GM18499 (cell line): ENCODE measurements at regions not wholly inside any gene's neighbourhood (a gene's known extent, or its start where the extent isn't known, plus 50 kb on each side); places are given as distances from the start of the nearest gene placed in this dataset.
"Not testable (repeated sequence)": the region's sequence is repeated elsewhere in the genome, so short reads cannot be mapped to it uniquely, and the experiment has no call there.

ENCODE experiments used
- ATAC-seq: cut with Tn5 transposase; IDR thresholded peaks from one replicate; pipeline ENCODE4 v1.9.1; 2021; ENCODE audit warnings: moderate number of reproducible peaks; ENCODE audit not compliant: insufficient read depth, unreplicated experiment

DNA sequence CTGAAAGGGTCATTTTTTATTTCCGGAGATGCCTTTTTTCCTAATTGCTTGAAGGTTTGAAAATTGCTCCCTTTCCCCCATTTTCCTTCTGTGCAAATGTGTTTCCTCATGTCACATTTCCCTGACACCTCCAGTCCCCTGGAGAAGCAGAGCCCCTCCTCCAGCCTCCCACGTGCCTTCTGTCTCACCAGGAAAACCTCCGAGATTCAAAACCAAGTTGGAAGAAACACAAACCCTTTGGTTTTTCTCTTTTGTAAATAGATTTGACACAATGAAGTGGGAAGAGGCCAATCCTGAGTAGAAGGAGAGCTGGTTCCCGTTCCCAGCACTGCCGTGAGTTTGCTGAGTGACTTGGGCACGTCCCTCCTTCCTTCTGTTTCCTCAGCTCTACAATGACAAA lies 125.4 kb upstream of the MYCN start:
- ATAC-seq = no peak

DNA sequence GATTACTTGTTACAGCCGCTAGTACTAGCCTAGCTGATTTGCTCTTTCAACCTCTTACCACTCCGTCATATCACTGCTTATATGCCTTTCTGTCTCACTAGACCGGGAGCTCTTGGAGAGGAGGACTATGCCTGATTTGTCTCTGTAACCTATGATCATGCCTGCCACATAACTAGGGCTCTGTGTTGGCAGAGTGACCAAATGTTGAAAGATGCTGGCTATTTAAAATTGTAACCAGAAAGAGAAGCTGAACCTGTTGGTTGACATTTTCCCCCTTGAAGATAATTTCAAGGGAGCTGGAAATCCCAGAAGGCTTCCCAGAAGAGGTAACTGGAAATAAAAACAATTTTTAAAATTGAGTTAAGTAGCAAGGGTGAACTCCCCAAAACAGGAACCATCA lies 124.1 kb upstream of the MYCN start:
- ATAC-seq = no peak

DNA sequence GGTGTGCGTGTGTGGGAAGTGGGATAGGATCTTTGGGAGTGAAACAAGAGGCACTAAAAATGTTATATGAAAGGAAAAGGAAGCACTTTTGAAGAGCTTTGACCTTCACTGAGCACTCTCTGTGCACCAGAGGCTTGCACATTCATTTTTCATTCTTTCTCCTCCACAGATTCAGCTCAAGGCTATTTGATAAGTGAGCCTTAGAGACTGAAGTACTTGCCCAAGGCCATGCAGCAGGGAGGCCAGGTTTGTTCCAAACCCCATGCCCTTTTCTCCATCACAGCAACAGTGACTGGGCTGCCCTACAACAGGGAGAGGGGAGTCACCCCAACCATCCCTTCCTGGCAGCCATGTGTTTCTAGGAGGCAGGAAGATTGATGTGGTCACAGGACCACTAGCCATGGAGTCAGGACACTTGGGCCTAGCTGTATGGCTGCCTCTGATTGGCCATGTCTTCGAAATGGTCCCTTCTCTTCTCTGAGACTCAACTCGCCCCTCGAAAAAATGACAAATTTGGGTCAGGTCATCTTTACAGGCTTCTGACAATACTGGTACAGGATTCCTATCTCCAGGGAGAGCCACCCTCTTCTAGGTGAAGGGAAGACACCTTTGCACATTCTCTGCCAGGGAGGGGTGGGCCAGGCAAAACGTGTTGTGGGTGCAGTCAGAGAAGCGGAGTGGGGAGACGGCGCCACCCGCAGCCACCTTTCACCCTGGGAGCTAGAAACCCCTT lies 123.5 kb upstream of the MYCN start:
- no peak for ATAC-seq

- ATAC-seq = no peak
Measured at GRCh38 chr2:15817748-15818147, 122.6 kb upstream of the MYCN start.

DNA sequence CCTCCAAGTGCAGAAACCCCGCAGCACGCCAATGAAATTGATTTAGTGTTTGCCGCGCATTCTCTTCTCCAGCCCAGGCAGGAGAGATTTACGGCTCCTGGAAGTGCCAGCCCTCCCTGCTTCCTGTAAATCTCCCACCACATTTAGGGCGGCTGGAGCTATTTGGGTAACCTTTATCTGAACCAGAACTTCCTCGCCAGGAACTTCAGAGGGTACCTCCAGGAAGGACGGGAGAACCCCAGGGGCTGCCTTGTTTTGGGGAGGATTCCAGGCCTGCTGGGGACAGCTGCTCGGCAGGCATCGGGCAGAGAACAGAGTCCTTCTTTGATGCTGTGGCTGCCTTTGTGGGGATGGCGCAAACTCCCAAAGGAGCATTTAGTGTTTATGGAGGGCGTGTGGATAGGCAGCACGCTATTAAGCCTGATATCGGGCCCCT lies 122.0 kb upstream of the MYCN start:
- no peak for ATAC-seq

DNA sequence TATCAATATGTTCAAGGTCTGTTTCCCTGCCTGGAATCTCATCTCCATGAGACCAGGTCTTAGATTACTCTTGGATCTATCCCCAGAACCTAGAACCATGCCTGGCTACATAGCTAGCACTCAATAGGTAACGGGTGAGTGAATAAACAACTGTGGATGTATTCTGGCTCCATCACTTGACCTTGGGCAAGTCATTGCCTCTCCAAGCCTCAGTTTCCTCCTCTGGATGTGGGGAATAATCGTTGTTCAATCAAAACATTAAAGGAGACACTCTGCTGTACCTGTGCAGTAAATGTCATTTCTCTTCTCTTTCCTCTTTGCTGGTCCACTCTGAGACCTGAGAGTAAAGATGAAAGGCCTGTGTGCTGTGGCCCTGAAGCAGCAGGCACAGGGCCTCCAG lies 121.5 kb upstream of the MYCN start:
- ATAC-seq = no peak

- no peak for ATAC-seq
Measured at GRCh38 chr2:15819562-15820256, 120.6 kb upstream of the MYCN start.

- ATAC-seq = no peak
Measured at GRCh38 chr2:15820257-15820566, 120.1 kb upstream of the MYCN start.

DNA sequence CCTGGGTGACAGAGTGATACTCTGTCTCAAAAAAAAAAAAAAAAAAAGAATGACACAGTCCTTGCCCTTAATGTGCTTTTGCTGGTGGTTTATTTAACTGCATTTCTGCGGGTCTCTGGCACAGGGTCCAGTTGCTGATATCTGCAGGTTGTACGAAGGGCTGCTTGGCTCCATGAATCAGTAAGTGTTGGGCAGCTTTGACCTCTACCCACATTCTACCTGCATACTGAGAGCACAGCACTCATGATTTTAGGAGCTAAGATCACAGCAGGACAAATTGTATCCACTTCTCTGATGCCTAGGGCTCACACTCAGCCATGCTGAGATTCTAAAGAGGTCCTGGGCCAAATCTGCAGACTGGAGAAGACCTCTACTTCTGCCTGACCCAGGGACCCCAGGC lies 119.4 kb upstream of the MYCN start:
- no peak for ATAC-seq

DNA sequence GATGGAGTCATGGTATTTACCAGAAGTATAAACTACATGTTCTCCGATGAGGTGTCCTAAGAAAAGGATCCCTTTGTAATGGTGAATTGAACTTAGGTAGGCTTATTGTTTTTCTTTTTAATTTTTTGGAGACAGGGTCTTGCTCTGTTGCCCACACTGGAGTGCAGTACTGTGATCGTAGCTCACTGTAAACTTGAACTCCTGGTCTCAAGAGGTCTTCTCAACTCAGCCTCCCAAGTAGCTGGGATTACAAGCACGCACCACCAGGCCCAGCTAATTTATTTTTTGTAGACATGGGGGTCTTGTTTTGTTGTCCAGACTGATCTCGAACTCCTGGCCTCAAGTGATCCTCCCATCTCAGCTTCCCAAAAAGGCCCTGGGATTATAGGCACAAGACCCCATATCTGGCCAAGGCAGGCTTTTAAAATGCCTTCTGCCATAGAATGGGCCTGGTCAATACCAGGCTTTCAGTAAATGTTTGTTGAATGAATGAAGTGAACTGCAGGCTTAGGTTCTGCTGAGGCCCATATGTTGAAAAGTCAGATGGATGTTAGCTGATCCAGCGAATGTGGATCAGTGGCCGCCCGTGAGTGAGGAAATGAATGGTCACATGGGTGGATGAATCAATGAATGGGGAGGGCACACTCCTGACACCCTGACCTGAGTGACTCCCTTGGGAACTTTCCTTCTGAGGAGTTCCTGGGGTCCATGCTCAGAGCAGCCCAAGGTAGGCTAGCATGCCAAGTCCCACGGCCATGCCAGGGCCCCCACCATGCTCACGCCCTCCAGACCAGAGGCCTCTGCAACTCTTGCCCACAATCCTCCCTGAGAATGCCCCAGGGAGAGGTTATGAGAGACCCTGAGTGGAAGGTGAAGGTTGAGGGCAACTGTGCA lies 118.0 kb upstream of the MYCN start:
- no peak for ATAC-seq

DNA sequence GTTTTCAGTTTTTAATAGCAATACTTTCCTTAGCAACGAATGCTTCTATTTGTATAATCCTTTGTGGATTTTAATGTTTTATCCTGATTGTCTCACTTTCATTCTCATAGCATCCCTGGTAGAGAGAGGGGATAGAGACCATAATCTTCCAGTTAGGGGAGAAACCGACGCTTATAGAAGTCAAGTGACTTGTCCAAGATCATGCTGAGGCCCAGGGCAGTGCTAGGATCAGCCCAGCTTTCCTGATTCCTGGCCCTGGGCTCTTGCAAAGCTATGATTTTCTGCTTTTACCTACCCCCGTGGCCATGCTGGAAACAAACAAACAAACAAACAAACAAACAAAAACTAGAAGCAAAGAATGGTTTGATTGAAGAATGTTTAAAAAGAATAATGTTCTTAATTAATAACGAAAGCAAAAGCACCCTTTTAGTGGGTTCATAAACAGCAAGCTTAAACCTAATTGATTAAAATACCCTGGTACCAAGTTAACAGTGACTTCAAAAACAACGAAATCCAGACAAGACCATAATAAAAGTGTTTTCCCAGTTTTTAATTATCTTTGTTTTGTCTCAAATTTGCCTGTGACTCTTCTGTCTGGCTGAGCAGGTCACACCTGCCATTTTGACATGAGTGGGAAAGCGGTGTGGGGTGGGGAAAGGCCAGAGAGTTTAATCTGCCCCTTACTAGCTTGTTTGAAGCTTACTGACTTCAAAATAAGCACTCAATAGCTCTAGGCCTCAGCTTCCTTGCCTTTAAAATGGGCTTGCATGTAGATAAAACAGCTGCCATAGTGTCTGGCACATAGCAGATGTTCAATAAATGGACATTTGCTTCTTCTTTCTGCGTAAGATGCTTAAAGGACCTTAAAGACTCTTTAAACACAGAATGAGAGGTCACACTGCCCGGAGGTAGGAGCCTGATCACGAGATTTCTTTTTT lies 116.6 kb upstream of the MYCN start:
- no peak for ATAC-seq

DNA sequence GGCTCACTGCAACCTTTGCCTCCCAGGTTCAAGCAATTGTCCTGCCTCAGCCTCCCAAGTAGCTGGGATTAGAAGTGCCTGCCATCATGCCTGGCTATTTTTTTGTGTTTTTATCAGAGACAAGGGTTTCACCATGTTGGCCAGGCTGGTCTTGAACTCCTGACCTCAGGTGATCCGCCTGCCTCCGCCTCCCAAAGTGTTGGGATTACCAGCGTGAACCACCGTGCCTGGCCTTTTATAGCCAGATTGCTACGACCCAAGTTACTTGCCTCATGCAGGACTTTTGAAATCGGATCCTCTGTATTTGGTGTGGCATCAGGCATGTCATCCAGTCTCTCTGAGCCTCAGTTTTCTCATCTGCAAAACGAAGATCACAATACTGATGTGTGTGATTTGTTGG lies 115.9 kb upstream of the MYCN start:
- ATAC-seq = not testable (repeated sequence)

DNA sequence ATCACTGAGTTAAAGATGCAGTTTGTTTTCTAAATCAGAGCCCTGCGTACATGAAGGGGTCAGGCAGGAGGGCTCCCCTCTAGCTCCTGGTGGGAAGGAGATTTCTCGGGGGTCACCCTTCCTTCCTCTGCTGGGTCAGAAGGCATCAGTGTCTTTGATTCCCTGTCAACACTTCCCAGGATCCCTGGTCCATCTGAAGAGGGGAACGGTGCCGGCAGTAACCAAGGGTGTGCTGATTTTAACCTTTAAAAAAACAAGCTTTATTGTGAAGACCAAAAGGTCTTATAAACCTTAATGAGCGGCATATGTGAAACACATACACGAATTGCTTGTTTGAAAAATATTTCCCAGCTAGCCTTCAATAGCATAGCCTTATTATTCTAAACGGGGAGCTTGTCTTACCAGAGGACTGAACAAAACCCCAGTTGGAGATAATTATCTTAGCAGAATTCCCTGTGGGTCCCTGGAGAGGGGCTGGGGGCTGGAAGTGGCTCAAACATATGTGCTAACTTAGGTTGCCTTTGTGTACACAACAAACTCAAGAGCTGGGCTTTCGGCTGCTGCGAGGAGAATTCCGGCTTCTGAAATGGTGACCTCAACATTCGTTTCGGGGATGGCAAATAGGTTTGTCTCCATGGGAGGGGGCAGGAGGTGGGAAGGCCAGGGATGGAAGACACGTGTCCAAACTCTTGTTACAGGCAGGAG lies 114.9 kb upstream of the MYCN start:
- no peak for ATAC-seq

DNA sequence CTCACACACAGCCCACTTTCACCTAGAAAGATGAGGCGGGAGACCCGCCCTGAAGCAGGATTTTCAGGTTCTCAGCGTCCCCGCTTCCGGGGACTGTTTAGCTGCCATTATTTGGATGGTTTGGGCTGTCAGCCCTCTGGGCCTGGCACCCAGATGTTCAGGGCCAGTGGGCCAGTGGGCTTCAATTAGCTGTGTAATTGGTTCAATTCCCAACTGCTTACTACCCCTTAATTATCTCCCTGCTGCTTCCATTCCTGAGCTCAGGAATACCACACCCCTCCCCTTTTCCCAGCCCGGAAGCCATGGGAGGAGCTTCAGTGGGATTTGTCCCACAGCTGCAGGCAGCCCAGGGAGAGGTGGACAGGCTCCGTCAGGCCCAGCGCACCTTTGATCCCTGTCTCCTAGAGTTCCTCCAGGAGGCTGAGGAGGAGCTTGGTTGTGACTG lies 114.1 kb upstream of the MYCN start:
- ATAC-seq = no peak

- ATAC-seq = no peak
Measured at GRCh38 chr2:15827001-15827400, 113.3 kb upstream of the MYCN start.

- ATAC-seq = no peak
Measured at GRCh38 chr2:15828576-15828975, 111.8 kb upstream of the MYCN start.

- ATAC-seq = no peak
Measured at GRCh38 chr2:15829091-15829801, 111.1 kb upstream of the MYCN start.

DNA sequence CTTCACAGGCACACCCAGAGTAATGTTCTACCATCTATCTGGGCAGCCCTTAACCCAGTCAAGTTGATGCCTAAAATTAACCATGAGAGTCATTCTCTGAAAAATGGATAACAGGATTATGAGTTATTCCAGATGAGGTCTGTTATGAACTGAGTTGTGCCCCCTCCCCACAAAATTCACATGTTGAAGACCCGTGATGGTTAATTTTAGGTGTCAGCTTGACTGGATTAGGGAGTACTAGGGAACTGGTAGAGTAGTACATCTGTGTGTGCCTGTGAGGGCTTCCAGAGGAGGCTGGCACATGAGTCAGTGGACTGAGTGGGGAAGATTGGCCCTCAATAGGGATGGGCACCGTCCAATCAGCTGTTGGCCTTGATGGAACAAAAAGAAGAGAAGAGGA lies 110.4 kb upstream of the MYCN start:
- no peak for ATAC-seq
